ENCODE measurements at regions not wholly inside any gene's neighbourhood (a gene's known extent, or its start where the extent isn't known, plus 50 kb on each side); places are given as distances from the start of the nearest gene placed in this dataset.

- DNase-seq (ENCODE audit: low read depth): no peak
- H3K4me3 ChIP-seq (replicated peaks; ENCODE audit: low read depth, low read length): no peak overlapping the region
- TF ChIP-seq CTCF (IDR thresholded peaks at IDR 0.05; ENCODE audit: low read length, missing control alignments): no peak
Observed at GRCh38 chr6:153618371-153619322, 420.4 kb upstream of the OPRM1 start.

- no peak for TF ChIP-seq CTCF (IDR thresholded peaks at IDR 0.05; ENCODE audit: low read length, missing control alignments)
- H3K4me3 ChIP-seq (replicated peaks; ENCODE audit: low read depth, low read length): no peak overlapping the region
- no peak for DNase-seq (ENCODE audit: low read depth)
Observed at GRCh38 chr6:153616506-153616905, 422.5 kb upstream of the OPRM1 start.

GRCh38 chr6:153613719-153614455 lies 425.2 kb upstream of the OPRM1 start:
- H3K4me3 ChIP-seq (replicated peaks; ENCODE audit: low read depth, low read length): no peak overlapping the region
- DNase-seq (ENCODE audit: low read depth): no peak
- TF ChIP-seq CTCF (IDR thresholded peaks at IDR 0.05; ENCODE audit: low read length, missing control alignments): no peak

- DNase-seq (ENCODE audit: low read depth): no peak
- no peak for TF ChIP-seq CTCF (IDR thresholded peaks at IDR 0.05; ENCODE audit: low read length, missing control alignments)
- no peak overlapping the region for H3K4me3 ChIP-seq (replicated peaks; ENCODE audit: low read depth, low read length)
Observed at GRCh38 chr6:153602401-153602800, 436.6 kb upstream of the OPRM1 start.

- TF ChIP-seq CTCF (IDR thresholded peaks at IDR 0.05; ENCODE audit: low read length, missing control alignments): no peak
- H3K4me3 ChIP-seq (replicated peaks; ENCODE audit: low read depth, low read length): no peak overlapping the region
- no peak for DNase-seq (ENCODE audit: low read depth)
Observed at GRCh38 chr6:153599901-153600300, 439.1 kb upstream of the OPRM1 start.

- H3K4me3 ChIP-seq (replicated peaks; ENCODE audit: low read depth, low read length): no peak overlapping the region
- peak; percentile 69 for DNase-seq (ENCODE audit: low read depth)
- TF ChIP-seq CTCF (IDR thresholded peaks at IDR 0.05; ENCODE audit: low read length, missing control alignments): no peak
Observed at GRCh38 chr6:153595903-153596302, 443.1 kb upstream of the OPRM1 start.

Measured in fibroblast of pulmonary artery (primary cell).